Keratinocyte (primary cell): ENCODE measurements at regions not wholly inside any gene's neighbourhood (a gene's known extent, or its start where the extent isn't known, plus 50 kb on each side); places are given as distances from the start of the nearest gene placed in this dataset.

Source experiments
- CTCF ChIP-seq, 3 experiments: IDR thresholded peaks in 1 of 3; conservative IDR thresholded peaks in 1 of 3; optimal IDR thresholded peaks in 1 of 3; 2 replicates in 2 of 3; 3 replicates in 1 of 3; pipeline versions ENCODE3 to v1.5.1; 2011; ENCODE audit warnings: low read length in 3 of 3, mild to moderate bottlenecking in 3 of 3, moderate library complexity in 2 of 3, control low read depth in 1 of 3, inconsistent platforms in 1 of 3; ENCODE audit not compliant: insufficient read depth in 2 of 3; ENCODE audit errors: extremely low read depth in 1 of 3
- EZH2 ChIP-seq: IDR thresholded peaks from one replicate; pipeline ENCODE4 v1.6.1; 2012; ENCODE audit warnings: inconsistent platforms, mild to moderate bottlenecking, low read length, moderate library complexity

GRCh38 chr2:180257247-180257646, 250.2 kb upstream of the CWC22 start:
- TF ChIP-seq CTCF (optimal IDR thresholded peaks at IDR 0.05 in 1 of 3, IDR thresholded peaks at IDR 0.05 in 1 of 3, conservative IDR thresholded peaks at IDR 0.05 in 1 of 3; ENCODE audit: extremely low read depth in 1 of 3, insufficient read depth in 2 of 3, low read length in 3 of 3) (no peak), EZH2 (no peak)
